OCI-LY3 (cell line): ENCODE measurements at regions not wholly inside any gene's neighbourhood (a gene's known extent, or its start where the extent isn't known, plus 50 kb on each side); places are given as distances from the start of the nearest gene placed in this dataset.

Experiments
- CTCF ChIP-seq: fragments of 200-600, 300-600 bp; sonication (generic); IDR thresholded peaks from 2 replicates; pipeline ENCODE4 v1.5.1; 2014; ENCODE audit warnings: antibody characterized with exemption, low read length, low read depth
- EZH2phosphoT487 ChIP-seq: fragments of 200-600 bp; shearing (Covaris generic); IDR thresholded peaks from 2 replicates; pipeline ENCODE4 v1.6.1; 2018; ENCODE audit warnings: antibody characterized with exemption, mixed run types, low read depth

- no peak for TF ChIP-seq CTCF
- no peak for TF ChIP-seq EZH2phosphoT487
Measured at GRCh38 chr2:184091456-184091855, 506.9 kb upstream of the ZNF804A start.
